HG03575 (cell line): ENCODE measurements at regions not wholly inside any gene's neighbourhood (a gene's known extent, or its start where the extent isn't known, plus 50 kb on each side); places are given as distances from the start of the nearest gene placed in this dataset.
"Not testable (repeated sequence)": the region's sequence is repeated elsewhere in the genome, so short reads cannot be mapped to it uniquely, and the experiment has no call there.

Experiments
- ATAC-seq: cut with Tn5 transposase; IDR thresholded peaks from one replicate; pipeline ENCODE4 v1.9.1; 2021; ENCODE audit not compliant: unreplicated experiment, insufficient number of reproducible peaks, low FRiP score; ENCODE audit errors: extremely low read depth

- ATAC-seq, result no peak
Observed at GRCh38 chr12:92400006-92400405, 254.4 kb upstream of the BTG1 start.

- no peak for ATAC-seq
Observed at GRCh38 chr12:92398565-92399309, 253.1 kb upstream of the BTG1 start.

- ATAC-seq, result no peak
Observed at GRCh38 chr12:92396647-92397252, 251.1 kb upstream of the BTG1 start.

GRCh38 chr12:92395322-92395721 is 249.7 kb upstream of the BTG1 start:
- ATAC-seq, result no peak

- no peak for ATAC-seq
Observed at GRCh38 chr12:92394895-92395294, 249.2 kb upstream of the BTG1 start.

GRCh38 chr12:92393504-92393903 is 247.9 kb upstream of the BTG1 start:
- no peak for ATAC-seq

GRCh38 chr12:92391726-92392125 is 246.1 kb upstream of the BTG1 start:
- ATAC-seq, result not testable (repeated sequence)

- no peak for ATAC-seq
Observed at GRCh38 chr12:92389466-92389865, 243.8 kb upstream of the BTG1 start.

GRCh38 chr12:92385296-92385695 is 239.7 kb upstream of the BTG1 start:
- no peak for ATAC-seq

GRCh38 chr12:92384571-92384970 is 238.9 kb upstream of the BTG1 start:
- no peak for ATAC-seq

GRCh38 chr12:92382383-92382878 is 236.8 kb upstream of the BTG1 start:
- ATAC-seq, result no peak

GRCh38 chr12:92381856-92382255 is 236.2 kb upstream of the BTG1 start:
- no peak for ATAC-seq

- ATAC-seq, result no peak
Observed at GRCh38 chr12:92378682-92379479, 233.2 kb upstream of the BTG1 start.

GRCh38 chr12:92375504-92375903 is 229.9 kb upstream of the BTG1 start:
- ATAC-seq, result not testable (repeated sequence)

GRCh38 chr12:92370828-92371227 is 225.2 kb upstream of the BTG1 start:
- no peak for ATAC-seq

GRCh38 chr12:92369636-92370035 is 224.0 kb upstream of the BTG1 start:
- ATAC-seq, result no peak

GRCh38 chr12:92369056-92369455 is 223.4 kb upstream of the BTG1 start:
- ATAC-seq, result no peak

- no peak for ATAC-seq
Observed at GRCh38 chr12:92365836-92366235, 220.2 kb upstream of the BTG1 start.

GRCh38 chr12:92365333-92365732 is 219.7 kb upstream of the BTG1 start:
- ATAC-seq, result no peak
